ENCODE measurements at regions not wholly inside any gene's neighbourhood (a gene's known extent, or its start where the extent isn't known, plus 50 kb on each side); places are given as distances from the start of the nearest gene placed in this dataset.

GRCh38 chr5:98503616-98504015, 269.8 kb upstream of the RGMB start:
- no peak for TF ChIP-seq CTCF (IDR thresholded peaks at IDR 0.05; ENCODE audit: poor library complexity)
- TF ChIP-seq EZH2phosphoT487 (IDR thresholded peaks at IDR 0.05; ENCODE audit: low read depth, severe bottlenecking, unreplicated experiment) = no peak
